ENCODE measurements at regions not wholly inside any gene's neighbourhood (a gene's known extent, or its start where the extent isn't known, plus 50 kb on each side); places are given as distances from the start of the nearest gene placed in this dataset.
A peak's percentile ranks its signal among the peaks of the same experiment; 100 is the strongest.

- H3K27me3 ChIP-seq (ENCODE audit: control insufficient read depth, insufficient read depth, low read length): no peaks in the 10 kb centered on the region
- TF ChIP-seq, protein P1, sequence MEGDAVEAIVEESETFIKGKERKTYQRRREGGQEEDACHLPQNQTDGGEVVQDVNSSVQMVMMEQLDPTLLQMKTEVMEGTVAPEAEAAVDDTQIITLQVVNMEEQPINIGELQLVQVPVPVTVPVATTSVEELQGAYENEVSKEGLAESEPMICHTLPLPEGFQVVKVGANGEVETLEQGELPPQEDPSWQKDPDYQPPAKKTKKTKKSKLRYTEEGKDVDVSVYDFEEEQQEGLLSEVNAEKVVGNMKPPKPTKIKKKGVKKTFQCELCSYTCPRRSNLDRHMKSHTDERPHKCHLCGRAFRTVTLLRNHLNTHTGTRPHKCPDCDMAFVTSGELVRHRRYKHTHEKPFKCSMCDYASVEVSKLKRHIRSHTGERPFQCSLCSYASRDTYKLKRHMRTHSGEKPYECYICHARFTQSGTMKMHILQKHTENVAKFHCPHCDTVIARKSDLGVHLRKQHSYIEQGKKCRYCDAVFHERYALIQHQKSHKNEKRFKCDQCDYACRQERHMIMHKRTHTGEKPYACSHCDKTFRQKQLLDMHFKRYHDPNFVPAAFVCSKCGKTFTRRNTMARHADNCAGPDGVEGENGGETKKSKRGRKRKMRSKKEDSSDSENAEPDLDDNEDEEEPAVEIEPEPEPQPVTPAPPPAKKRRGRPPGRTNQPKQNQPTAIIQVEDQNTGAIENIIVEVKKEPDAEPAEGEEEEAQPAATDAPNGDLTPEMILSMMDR (IDR thresholded peaks at IDR 0.05): no peak
- H3K4me3 ChIP-seq (ENCODE audit: low read depth, low read length): no peak overlapping the region
- no peak overlapping the region for H3K27ac ChIP-seq
- H3K9me3 ChIP-seq (ENCODE audit: control insufficient read depth, low read length): no peaks in the 10 kb centered on the region
- H2AFZ ChIP-seq: no peak overlapping the region
- no peak overlapping the region for H3K9ac ChIP-seq
- no peak overlapping the region for H3K4me2 ChIP-seq (ENCODE audit: low read length)
- H3K4me1 ChIP-seq: peaks cover 4% of the 10 kb centered on the region
- no peaks in the 10 kb centered on the region for H3K36me3 ChIP-seq (ENCODE audit: control insufficient read depth, insufficient read depth, low read length)
- no peaks in the 10 kb centered on the region for H3K79me2 ChIP-seq
These were observed 549.1 kb upstream of the BOD1L1 start for GRCh38 chr4:14176613-14177012.

DNA sequence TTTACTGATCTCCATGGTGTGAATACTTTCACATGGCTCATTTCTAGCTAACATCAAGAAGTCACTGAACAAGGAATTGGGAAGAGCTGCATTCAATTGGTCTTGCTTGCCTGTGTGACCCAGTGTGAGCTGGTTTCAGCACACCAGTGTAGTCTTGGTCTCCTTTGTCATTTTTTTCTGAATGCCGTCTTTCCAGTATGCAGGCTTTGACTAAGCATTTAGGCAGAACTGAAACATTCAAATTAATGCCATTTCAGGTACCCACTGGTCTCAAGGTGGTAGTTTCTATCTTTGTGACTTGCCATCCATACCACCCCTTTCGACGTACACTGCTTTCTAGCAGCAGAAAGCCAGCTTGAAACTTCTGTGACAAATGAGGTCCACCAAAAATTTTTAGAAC is 550.5 kb upstream of the BOD1L1 start:
- Histone ChIP-seq H3K9ac (no peak overlapping the region), H3K9me3 (ENCODE audit: control insufficient read depth, low read length) (no peaks in the 10 kb centered on the region), H3K79me2 (no peaks in the 10 kb centered on the region), H3K4me3 (ENCODE audit: low read depth, low read length) (no peak overlapping the region), H2AFZ (peak overlapping the region; percentile 46), H3K36me3 (ENCODE audit: control insufficient read depth, insufficient read depth, low read length) (no peaks in the 10 kb centered on the region), H3K4me2 (ENCODE audit: low read length) (no peak overlapping the region), H3K4me1 (peaks cover 4% of the 10 kb centered on the region), H3K27ac (no peak overlapping the region), H3K27me3 (ENCODE audit: control insufficient read depth, insufficient read depth, low read length) (no peaks in the 10 kb centered on the region)
- TF ChIP-seq, protein P1 (IDR thresholded peaks at IDR 0.05): no peak

DNA sequence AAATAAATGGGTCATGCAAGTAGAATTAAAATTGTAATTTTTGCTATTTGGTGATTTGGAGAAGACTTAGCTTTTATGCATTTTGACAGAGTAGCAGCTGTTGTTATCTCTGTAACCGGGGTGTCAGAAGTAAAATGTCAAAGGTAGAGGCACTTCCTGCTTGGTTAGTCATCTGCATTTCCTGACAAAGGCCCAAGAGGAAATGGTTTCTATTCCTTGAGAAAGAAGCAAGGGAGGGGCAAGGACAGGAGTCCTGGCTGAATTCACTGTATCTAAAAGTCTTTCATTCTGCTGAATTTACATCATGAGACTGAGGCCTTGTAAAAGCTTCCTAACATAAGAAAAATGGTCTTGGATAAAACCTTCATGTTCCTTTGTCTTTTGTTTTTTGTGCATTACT is 550.9 kb upstream of the BOD1L1 start:
- no peak overlapping the region for H3K9ac ChIP-seq
- H3K36me3 ChIP-seq (ENCODE audit: control insufficient read depth, insufficient read depth, low read length): no peaks in the 10 kb centered on the region
- H3K9me3 ChIP-seq (ENCODE audit: control insufficient read depth, low read length): no peaks in the 10 kb centered on the region
- peaks cover 4% of the 10 kb centered on the region for H3K4me1 ChIP-seq
- H2AFZ ChIP-seq: no peak overlapping the region
- no peaks in the 10 kb centered on the region for H3K27me3 ChIP-seq (ENCODE audit: control insufficient read depth, insufficient read depth, low read length)
- no peaks in the 10 kb centered on the region for H3K79me2 ChIP-seq
- H3K27ac ChIP-seq: no peak overlapping the region
- H3K4me2 ChIP-seq (ENCODE audit: low read length): no peak overlapping the region
- no peak overlapping the region for H3K4me3 ChIP-seq (ENCODE audit: low read depth, low read length)
- TF ChIP-seq, protein P1 (IDR thresholded peaks at IDR 0.05): no peak

DNA sequence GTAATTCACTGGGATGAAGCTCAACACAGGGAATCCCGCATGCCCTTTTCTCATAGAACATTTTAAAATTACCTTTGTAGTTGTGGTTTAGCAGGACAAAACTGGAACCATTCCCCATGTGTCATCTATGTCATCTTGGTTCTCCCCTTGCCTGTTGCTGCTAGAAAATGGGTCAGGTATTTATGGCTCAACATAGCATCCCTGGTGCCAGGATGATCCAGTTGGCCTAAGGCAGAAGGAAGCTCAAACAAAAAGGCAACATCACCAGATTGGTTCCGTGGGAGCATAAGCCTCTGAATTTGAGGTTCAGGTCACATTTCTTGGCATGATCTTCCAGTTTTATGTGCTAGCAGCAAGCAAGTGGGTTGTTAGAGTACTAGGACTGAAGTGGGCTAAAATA is 552.6 kb upstream of the BOD1L1 start:
- H3K9ac ChIP-seq: no peak overlapping the region
- H2AFZ ChIP-seq: no peak overlapping the region
- H3K4me1 ChIP-seq: peaks cover 9% of the 10 kb centered on the region
- no peaks in the 10 kb centered on the region for H3K27me3 ChIP-seq (ENCODE audit: control insufficient read depth, insufficient read depth, low read length)
- H3K27ac ChIP-seq: no peak overlapping the region
- H3K36me3 ChIP-seq (ENCODE audit: control insufficient read depth, insufficient read depth, low read length): no peaks in the 10 kb centered on the region
- H3K4me2 ChIP-seq (ENCODE audit: low read length): no peak overlapping the region
- no peak overlapping the region for H3K4me3 ChIP-seq (ENCODE audit: low read depth, low read length)
- TF ChIP-seq, protein P1 (IDR thresholded peaks at IDR 0.05): no peak
- no peaks in the 10 kb centered on the region for H3K79me2 ChIP-seq
- no peaks in the 10 kb centered on the region for H3K9me3 ChIP-seq (ENCODE audit: control insufficient read depth, low read length)

GRCh38 chr4:14180983-14181601 is 553.6 kb upstream of the BOD1L1 start:
- H3K4me3 ChIP-seq (ENCODE audit: low read depth, low read length): no peak overlapping the region
- H3K4me2 ChIP-seq (ENCODE audit: low read length): no peak overlapping the region
- no peak overlapping the region for H3K9ac ChIP-seq
- no peaks in the 10 kb centered on the region for H3K79me2 ChIP-seq
- no peak overlapping the region for H3K27ac ChIP-seq
- peaks cover 9% of the 10 kb centered on the region for H3K4me1 ChIP-seq
- peak overlapping the region; percentile 33 for H2AFZ ChIP-seq
- no peaks in the 10 kb centered on the region for H3K9me3 ChIP-seq (ENCODE audit: control insufficient read depth, low read length)
- no peaks in the 10 kb centered on the region for H3K36me3 ChIP-seq (ENCODE audit: control insufficient read depth, insufficient read depth, low read length)
- H3K27me3 ChIP-seq (ENCODE audit: control insufficient read depth, insufficient read depth, low read length): no peaks in the 10 kb centered on the region
- TF ChIP-seq, protein P1 (IDR thresholded peaks at IDR 0.05): no peak
